ENCODE measurements at regions not wholly inside any gene's neighbourhood (a gene's known extent, or its start where the extent isn't known, plus 50 kb on each side); places are given as distances from the start of the nearest gene placed in this dataset.

DNA sequence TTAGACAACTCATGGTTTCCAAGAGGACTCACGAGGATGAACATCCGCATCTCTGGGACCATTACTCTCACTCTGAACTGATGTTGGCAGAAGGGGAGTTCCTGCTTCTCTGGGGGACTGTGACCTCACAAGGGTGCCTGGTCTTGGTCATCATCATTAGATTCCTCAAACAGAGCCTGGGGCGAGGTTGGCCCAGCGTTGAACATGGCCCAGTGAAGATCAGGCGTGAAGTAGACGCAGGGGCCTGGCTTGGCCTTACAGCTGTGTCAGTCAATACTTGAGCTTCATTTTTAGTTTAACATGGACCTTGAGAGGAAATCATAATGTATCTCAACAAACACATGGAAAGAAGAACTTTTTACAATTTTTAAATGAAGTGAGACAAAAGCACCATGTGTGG lies 617.1 kb downstream of the BRD1 start:
- H3K4me3 ChIP-seq (ENCODE audit: low read depth, low read length) = no peak overlapping the region
- TF ChIP-seq CTCF (conservative IDR thresholded peaks at IDR 0.05; ENCODE audit: low read depth, low read length) = no peak
- no peak for DNase-seq (ENCODE audit: low read depth)

- TF ChIP-seq CTCF (conservative IDR thresholded peaks at IDR 0.05; ENCODE audit: low read depth, low read length) = no peak
- H3K4me3 ChIP-seq (ENCODE audit: low read depth, low read length) = no peak overlapping the region
- no peak for DNase-seq (ENCODE audit: low read depth)
These were observed 618.0 kb downstream of the BRD1 start for GRCh38 chr22:49209452-49210195.

DNA sequence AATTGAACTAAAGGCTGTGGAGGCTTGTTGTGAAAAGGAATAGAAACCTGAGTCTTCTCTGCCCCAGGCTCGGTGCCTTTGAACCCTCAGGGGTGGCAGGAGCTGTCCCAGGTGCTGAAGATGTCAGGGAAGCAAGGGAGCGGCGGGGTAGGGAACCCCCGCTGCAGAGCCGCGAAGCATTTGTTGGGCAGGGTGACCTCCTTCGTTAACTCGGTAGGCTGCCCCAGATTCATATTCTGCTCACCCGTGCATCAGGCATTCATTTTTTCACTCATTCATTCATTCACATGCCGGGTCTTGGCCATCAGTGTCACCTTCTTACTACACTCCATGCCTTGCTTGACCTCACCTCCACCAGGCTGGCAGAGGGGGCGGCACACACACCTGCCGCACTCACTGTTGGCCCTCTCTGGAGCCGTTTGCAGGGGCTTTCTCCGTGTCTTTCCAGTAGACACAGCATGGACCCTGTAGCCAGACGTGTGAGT lies 618.9 kb downstream of the BRD1 start:
- no peak for DNase-seq (ENCODE audit: low read depth)
- no peak overlapping the region for H3K4me3 ChIP-seq (ENCODE audit: low read depth, low read length)
- no peak for TF ChIP-seq CTCF (conservative IDR thresholded peaks at IDR 0.05; ENCODE audit: low read depth, low read length)

DNA sequence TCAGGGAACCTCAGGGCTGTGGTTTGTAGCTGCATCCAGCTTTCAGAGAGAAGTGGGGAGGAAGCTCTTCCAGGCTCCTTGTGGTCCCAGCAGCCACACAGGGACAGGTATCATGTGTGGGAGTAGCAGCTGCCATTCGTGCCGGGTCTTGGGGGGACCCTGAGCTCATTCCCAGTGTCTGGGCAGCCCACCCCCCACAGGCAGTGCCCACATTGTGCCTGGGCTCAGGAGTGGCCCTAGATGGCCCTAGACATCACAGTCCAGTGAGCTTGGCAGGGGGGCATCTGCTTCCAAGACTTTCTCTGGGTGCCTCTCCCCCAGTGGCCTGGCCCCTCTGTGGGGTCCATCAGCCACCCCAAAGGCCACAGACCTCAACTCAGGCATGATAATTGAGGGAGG lies 619.7 kb downstream of the BRD1 start:
- no peak overlapping the region for H3K4me3 ChIP-seq (ENCODE audit: low read depth, low read length)
- TF ChIP-seq CTCF (conservative IDR thresholded peaks at IDR 0.05; ENCODE audit: low read depth, low read length) = no peak
- no peak for DNase-seq (ENCODE audit: low read depth)

DNA sequence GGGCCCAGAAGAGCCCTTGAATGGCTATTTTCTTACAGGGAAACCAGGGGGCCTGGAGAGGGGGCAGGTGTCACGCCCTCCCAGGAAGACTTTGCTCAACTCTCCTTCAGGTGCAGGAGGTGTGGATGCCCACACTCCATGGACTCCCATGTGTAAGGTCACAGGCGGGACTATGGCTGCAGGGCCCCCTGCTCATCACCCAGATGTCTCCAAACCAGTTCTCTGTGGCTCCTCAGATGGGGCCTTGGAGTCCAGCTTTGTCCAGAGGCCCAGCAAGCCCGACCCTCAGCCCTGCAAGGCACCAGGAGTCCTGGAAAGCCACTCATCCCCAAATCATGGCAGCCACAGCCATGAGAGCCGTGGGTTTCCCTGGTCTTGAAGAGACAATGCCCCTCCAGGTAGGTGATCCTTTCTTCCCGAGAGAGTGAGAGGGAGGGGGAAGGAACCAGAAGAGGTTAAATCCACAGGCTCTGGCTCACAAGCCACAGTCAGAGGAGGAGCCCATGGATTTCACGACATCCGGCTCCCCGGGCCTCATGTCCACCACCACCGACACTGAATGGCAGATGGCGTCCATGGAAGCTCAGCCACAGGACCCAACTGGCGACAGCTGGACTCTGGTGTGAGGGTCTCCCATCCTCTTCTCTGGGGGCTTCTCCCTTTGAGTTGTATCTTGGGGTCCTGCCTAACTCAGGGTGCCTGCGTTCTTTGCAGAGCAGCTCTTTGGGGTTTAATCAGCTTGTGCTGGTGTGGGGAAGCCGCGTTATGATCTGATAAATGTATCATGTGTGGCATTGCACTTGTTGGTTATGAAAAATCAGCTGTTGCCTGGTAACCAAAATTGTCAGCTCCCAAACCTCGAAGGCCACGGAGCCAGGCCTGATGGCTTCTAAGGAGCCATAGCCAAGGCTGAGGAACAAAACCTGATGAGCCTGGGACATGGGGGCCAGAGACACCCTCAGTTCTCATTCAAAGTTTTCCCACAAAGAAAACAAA lies 620.4 kb downstream of the BRD1 start:
- TF ChIP-seq CTCF (conservative IDR thresholded peaks at IDR 0.05; ENCODE audit: low read depth, low read length) = no peak
- no peak for DNase-seq (ENCODE audit: low read depth)
- no peak overlapping the region for H3K4me3 ChIP-seq (ENCODE audit: low read depth, low read length)

GRCh38 chr22:49206281-49206680 lies 621.4 kb downstream of the BRD1 start:
- DNase-seq (ENCODE audit: low read depth) = no peak
- H3K4me3 ChIP-seq (ENCODE audit: low read depth, low read length) = no peak overlapping the region
- TF ChIP-seq CTCF (conservative IDR thresholded peaks at IDR 0.05; ENCODE audit: low read depth, low read length) = no peak
